IPS DF 19.7 (cell line): ENCODE measurements at regions not wholly inside any gene's neighbourhood (a gene's known extent, or its start where the extent isn't known, plus 50 kb on each side); places are given as distances from the start of the nearest gene placed in this dataset.
A peak's percentile ranks its signal among the peaks of the same experiment; 100 is the strongest.

Experiments
- DNase-seq: peaks from one replicate; pipeline ENCODE4 v3.0.0-alpha.2; 2013; ENCODE audit warnings: low read depth, low spot score

DNA sequence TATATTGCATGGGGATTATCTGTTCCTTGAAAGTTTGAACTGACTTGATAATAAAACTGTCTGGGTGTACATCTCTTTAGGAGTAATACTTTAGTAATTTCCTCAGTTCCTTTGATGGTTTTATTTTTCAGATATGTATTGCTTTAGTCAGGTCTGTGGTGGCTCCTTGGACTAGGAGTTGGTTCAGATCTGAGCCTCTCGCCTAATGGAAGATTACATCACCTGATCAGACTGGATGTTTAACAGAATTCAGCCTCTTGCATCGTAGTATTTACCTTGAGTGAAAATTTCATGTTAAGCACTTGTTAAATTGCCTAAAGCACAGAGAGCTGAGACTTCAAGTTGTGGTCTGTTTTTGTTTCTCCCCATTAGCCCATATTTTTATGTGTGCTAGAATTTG is 267.3 kb downstream of the MAP2K4 start:
- no peak for DNase-seq

DNA sequence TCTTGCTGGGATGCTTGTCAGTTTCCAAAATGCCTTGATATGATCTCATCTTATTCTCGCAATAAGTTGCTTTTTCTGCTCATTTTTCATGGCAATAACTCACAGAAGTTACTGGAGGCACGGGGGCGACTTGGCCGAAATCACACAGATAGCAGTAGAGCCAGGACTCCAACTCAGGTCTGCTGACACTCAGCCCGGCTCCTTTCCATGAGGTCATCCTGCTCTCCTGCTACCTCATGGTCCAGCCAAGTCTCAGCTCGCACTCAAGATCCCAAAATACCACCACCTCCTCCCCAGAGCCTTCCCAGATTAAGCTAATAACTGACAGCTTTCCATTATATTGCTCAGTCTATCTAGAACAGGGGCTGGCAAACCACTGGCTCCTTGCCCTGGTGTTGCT is 269.5 kb downstream of the MAP2K4 start:
- no peak for DNase-seq

DNA sequence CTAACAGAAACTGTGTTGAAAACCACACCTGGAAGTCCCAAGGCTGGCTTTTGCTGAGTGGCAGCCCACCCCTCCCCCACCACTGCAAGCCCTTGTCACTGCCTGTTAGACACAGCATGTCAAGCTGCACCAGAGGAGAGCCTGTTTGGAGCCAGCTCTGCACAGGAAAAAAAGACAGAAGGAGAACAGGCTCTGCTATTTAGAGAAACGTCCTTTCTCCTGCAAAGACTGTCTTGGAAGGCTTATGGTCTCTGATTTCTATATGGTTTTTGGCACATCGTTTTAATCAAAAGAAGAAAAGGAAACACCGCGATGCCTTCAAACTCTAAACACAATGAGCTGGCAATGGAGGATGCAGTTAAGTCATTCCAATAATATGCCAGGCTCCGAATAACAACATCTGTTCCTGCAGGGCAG is 275.5 kb downstream of the MAP2K4 start:
- DNase-seq = no peak

- no peak for DNase-seq
Observed at GRCh38 chr17:12301551-12301950, 280.9 kb downstream of the MAP2K4 start.

GRCh38 chr17:12302711-12303110 is 282.0 kb downstream of the MAP2K4 start:
- DNase-seq = no peak

DNA sequence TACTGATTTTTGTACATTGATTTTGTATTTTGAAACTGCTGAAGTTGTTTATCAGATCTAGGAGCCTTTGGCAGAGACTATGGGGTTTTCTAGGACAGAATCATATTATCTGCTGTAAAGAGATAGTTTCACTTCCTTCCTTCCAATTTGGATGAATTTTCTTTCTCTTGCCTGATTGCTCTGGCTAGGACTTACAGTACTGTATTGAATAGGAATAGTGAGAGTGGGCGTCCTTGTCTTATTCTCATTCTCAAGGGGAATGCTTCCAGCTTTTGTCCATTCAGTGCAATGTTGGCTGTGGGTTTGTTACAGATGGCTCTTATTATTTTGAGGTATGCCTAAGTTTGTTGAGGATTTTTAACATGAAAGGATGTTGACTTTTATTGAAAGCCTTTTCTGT is 290.1 kb downstream of the MAP2K4 start:
- DNase-seq = no peak

- DNase-seq = no peak
Observed at GRCh38 chr17:12312692-12313091, 292.0 kb downstream of the MAP2K4 start.

DNA sequence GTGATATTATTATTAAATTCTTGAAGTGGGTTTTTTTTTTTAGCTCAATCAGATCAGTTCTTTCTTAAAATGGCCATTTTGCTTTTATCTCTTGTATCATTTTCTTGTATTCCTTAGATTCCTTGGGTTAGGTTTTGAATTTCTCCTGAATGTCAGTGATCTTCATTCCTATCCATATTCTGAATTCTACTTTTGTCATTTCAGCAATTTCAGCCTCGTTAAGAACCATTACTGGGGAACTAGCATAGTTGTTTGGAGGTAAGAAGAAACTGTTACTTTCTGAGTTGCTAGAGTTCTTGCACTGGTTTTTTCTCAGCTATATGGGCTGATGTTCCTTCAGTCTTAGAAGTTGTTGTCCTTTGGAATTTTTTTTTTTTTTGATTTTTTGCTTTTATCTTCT is 293.1 kb downstream of the MAP2K4 start:
- DNase-seq = no peak

GRCh38 chr17:12316021-12316420 is 295.3 kb downstream of the MAP2K4 start:
- no peak for DNase-seq

DNA sequence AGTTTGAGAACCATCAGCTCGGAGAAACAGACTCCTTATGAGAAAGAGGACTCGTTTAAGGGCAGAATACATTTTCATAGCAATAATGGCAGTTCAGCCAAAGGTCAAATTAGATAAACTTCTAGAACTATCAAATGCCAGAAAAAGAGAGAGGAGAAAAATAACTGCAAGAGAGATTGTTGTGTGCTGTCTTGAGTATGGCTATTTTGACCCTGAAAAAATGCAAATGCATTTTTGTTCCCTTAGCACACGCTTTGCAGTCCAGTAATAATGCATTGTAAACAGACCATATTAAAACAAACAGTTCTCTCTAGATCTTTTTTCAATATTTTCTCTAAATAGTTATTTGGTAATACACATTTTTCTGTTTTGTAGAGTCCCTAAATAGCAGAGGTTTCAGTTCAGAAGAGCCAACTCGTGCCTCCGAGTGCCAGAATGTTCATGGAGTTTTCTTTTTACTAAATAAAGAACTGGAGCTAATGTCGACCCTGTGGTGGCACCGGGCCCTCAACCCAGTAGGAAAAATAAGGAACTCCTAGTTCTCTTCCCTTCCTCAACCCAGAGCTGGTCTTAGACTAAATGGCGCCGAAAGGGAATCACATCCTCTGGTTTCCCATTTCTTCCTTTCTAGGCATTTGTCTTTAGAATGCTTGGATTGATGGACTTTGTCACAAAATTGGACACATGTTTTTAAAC is 298.0 kb downstream of the MAP2K4 start:
- no peak for DNase-seq

- no peak for DNase-seq
Observed at GRCh38 chr17:12320286-12320685, 299.6 kb downstream of the MAP2K4 start.

GRCh38 chr17:12328204-12328603 is 307.5 kb downstream of the MAP2K4 start:
- no peak for DNase-seq

- DNase-seq = no peak
Observed at GRCh38 chr17:12330456-12330855, 309.8 kb downstream of the MAP2K4 start.

DNA sequence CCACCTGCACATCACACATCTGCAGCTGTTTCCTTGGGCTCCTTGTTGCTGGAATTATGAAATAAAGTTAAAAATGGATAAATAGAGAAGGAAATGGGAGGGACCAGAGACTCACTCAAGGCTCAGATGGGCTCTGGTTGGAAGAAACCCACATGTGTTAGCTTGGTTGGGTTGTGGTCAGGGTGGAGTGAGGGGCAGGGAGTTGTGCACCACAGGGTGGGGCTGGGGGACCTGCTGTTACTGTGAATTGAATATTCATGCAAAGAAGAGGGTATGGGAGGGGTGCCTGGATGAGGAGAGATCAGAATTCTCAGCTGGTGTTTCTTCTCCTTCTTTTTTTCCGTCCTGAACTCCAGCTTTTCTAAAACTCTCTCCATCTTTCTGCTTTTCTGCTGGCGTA is 320.7 kb downstream of the MAP2K4 start:
- DNase-seq = no peak

GRCh38 chr17:12342161-12342560 is 321.5 kb downstream of the MAP2K4 start:
- DNase-seq = no peak

DNA sequence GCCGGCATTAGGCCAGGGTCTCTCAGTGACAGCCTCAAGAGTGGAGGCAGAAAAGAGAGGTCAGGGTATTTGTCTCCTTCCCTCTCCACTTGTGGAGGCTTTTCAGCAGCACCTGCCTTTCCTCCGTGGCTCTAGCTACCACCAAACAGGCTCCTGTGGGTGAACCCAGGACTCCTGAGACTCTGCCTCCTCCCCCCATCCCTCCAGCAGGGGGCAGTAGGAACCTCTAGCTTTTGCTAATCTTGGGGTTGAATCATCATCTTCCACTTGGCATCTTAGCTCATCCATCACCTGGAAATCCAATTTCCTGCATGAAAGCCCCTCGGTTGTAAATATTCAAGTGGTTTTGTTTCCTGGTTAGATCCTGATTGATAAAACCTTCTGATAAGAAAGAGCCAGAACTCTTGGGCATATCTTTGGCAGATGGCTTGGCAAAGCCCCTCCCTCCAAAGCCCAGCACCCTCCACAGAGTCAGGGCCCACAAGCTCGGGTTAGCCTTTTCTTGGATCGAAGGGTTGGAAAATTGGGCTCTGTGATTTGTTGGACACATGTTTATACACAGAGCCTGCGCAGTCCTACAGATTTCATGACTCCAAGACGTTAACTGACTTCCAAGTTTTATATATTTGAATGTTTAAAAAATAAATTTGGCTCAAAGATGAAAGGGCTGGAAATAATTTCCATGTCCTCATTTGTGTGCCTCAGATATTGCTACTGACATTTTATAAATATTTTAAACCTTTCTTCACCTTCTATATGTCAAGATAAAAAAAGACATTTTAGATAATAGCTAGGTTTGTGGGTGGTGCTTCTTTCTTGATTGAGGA is 322.1 kb downstream of the MAP2K4 start:
- peak; percentile 3 for DNase-seq

DNA sequence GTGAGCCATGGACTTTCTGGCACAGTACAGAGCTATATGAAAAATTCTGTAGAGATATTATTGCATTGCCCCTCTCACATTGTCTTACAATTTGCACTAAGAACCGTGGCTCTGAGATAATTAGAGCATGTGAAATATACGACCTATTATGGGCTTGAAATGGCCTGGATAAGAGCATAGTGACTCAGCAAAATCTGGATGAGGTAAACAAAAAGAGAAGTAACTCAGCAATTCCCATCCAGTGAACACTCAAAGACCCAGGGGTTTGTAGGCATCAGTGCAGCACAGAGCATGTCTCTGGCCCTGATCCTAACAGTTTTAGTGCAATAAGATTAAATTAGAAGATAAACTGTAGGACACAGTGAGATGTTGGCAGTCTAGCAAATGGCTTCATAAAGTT is 317.2 kb upstream of the MYOCD start:
- no peak for DNase-seq

DNA sequence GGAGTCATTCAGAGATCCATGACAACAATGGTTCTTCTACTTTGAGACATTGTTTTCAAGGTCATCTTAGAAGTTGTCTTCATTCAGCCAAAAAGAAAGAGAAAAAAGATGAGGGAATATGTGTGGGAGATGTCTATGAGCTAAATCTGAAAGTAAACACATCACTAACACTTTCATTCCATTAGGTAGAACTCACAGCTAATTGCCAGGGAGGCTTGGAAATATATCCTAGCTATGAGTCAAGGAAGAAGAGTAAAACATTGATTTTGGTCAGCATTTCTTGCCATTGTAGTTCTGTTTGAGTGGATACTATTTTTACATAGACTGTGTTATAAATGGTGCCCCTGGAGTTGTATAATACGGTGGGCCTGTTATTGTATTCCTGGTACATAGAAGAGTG is 316.4 kb upstream of the MYOCD start:
- no peak for DNase-seq

DNA sequence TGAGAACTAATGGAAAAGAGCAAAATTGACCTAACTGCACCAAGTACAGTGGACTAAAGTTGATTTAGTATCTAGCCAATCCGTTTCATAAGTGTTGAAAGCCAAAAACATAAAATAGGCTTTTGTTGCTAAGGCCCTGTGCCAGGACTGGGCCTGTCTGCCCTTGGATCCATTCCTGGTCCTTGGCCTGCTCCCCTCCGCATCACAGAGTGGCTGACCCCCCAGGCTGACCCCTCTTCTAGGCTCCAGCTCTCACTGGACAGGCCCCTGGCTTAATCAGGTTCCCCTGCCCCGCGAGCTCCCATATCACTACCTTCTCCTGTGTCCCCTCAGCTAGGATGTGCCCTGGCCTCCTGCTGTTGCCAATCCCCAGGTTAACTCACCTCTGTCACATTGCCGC is 313.6 kb upstream of the MYOCD start:
- no peak for DNase-seq

DNA sequence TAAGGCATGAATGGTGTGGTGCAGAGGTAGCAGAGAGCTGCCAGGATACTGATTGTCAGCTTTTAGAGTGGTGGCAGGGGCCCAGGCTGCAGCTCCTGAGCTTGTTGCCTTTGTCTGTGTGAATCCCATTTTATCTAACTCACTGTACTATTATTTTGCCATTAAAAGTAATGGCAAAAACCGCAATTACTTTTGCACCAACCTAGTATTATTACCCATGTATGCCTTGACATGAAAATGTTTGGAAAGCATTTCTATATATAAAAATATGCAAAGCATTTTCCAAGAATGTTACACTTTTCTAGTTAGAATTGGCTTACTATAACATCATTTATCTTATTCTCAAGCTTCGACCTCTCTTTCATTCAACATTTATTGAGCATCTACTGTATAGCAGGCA is 308.1 kb upstream of the MYOCD start:
- no peak for DNase-seq

DNA sequence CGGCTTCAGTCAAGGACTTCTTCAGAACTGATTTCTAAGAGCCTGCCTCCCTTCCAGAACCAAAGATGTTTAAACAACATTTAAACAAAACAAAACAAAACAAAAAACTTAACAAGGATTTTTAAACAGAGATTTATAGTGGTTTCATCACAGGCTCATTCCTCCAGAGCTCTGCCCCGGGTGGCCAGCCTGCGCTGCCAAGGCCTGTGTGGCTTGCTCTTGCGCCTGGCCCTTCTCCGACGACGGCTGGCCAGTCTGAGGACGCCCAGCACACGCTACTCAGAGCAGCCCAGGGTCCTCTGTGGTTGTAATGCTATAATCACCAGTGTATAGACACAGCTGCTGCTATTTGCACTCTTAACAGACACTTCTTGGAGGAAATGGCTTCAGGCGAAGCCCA is 307.2 kb upstream of the MYOCD start:
- DNase-seq = no peak

GRCh38 chr17:12362853-12363455 is 302.7 kb upstream of the MYOCD start:
- no peak for DNase-seq

DNA sequence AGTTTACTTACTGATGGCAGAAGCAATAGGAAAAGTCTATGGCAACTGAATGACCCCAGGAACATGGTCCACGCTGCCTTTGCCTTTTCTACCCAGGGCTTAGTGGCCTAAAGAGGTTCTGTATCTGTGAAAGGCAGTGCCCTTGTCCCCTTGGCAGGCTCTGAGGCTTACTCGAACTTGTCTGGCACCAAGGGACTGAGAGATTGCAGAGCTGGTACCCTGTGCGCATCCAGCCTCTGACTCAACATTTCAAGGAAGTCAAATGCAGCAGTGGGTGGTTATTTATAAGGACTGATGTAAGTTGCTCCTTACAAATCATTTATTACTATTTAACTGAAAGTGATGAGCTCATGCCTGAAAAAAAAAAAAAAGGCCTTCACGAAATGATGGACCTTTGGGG is 299.9 kb upstream of the MYOCD start:
- no peak for DNase-seq
